Pancreas (tissue), 10 donors: ENCODE measurements at regions not wholly inside any gene's neighbourhood (a gene's known extent, or its start where the extent isn't known, plus 50 kb on each side); places are given as distances from the start of the nearest gene placed in this dataset.

Experiments
- ATAC-seq, 4 donors: fragments of 200-7000 bp; cut with Tn5 transposase; one replicate each; pipeline versions ENCODE4 v1.8.0 to v1.9.1; 2020; ENCODE audit warnings: mild to moderate bottlenecking in 4 of 4, moderate library complexity in 4 of 4
- DNase-seq, 6 donors: peaks; one replicate each; pipeline ENCODE4 v3.0.0-alpha.2; 2020
- FAIRE-seq: peaks from 2 replicates; lab custom pipeline; 2012; peaks lifted over from hg19 to GRCh38; lab: Jason Lieb, UNC
- H3K27ac ChIP-seq, 4 donors: fragments of 200-600 bp; sonication (generic); 1 replicate in 3 of 4; 2 replicates in 1 of 4; pipeline versions ENCODE4 v1.5.0 to v1.8.0; 2020
- H3K27me3 ChIP-seq, 4 donors: fragments of 200-600 bp; one replicate each; pipeline ENCODE4 v1.8.0; 2021
- H3K36me3 ChIP-seq, 3 donors: fragments of 200-600 bp; sonication (generic) in 1 of 3; one replicate each; pipeline versions ENCODE4 v1.5.0 to v1.8.0; 2020 to 2021
- H3K4me1 ChIP-seq, 3 donors: fragments of 200-600 bp; one replicate each; pipeline ENCODE4 v1.8.0; 2021
- H3K4me3 ChIP-seq, 4 donors: fragments of 200-600 bp; sonication (generic) in 2 of 4; one replicate each; pipeline versions ENCODE4 v1.5.0 to v1.8.0; 2020 to 2021
- H3K9me3 ChIP-seq, 4 donors: fragments of 200-600 bp; one replicate each; pipeline ENCODE4 v1.8.0; 2021
- WGBS, 2 donors: extraction: QIAGEN DNeasy Blood & Tissue Kit; methylation state at CpG; one replicate each; pipeline ENCODE4 v1.1.7; 2013; 5-methylcytosine and 5-hydroxymethylcytosine counted together
- intact Hi-C, 3 donors: fragments of 100-400 bp; cut with DNase I; formaldehyde crosslinking; loops; one replicate each; pipeline versions ENCODE4 v1.11.1 to v1.14.2; 2022
- TF ChIP-seq, protein P1 (sequence below), 4 donors: fragments of 200-600 bp; sonication (generic) in 3 of 4; IDR thresholded peaks; one replicate each; pipeline versions ENCODE4 v1.5.0 to v1.8.0; 2021; ENCODE audit warnings: antibody characterized with exemption in 4 of 4
- donor health status: healthy with polysubstance abuse.
- donor health status: DM: no; HTN: no; CAD: no; lungs with moderate emphysema.
- donor health status: DM: no; HTN: no; CAD: no.
- donor health status: control.
- donor health status: control.
- donor health status: Bipolar disorder and iron deficiency.
- donor health status: DM: yes; HTN: yes; CAD: no.
- donor health status: DM: no; HTN: no; CAD: no.
- donor health status: DM: no; HTN: no; CAD: no.
- donor health status: DM: yes; HTN: yes; CAD: no.

- WGBS, 2 donors: 77 to 84% methylated on average over 3 of the region's 3 CpGs
- DNase-seq (no peak), FAIRE-seq (no peak), ATAC-seq (no peak)
- TF ChIP-seq, protein P1, sequence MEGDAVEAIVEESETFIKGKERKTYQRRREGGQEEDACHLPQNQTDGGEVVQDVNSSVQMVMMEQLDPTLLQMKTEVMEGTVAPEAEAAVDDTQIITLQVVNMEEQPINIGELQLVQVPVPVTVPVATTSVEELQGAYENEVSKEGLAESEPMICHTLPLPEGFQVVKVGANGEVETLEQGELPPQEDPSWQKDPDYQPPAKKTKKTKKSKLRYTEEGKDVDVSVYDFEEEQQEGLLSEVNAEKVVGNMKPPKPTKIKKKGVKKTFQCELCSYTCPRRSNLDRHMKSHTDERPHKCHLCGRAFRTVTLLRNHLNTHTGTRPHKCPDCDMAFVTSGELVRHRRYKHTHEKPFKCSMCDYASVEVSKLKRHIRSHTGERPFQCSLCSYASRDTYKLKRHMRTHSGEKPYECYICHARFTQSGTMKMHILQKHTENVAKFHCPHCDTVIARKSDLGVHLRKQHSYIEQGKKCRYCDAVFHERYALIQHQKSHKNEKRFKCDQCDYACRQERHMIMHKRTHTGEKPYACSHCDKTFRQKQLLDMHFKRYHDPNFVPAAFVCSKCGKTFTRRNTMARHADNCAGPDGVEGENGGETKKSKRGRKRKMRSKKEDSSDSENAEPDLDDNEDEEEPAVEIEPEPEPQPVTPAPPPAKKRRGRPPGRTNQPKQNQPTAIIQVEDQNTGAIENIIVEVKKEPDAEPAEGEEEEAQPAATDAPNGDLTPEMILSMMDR (IDR thresholded peaks at IDR 0.05): no peak
- H3K36me3 ChIP-seq: peaks cover 0 to 12% (median 0%) of the 10 kb centered on the region in 3 donors
- H3K27ac ChIP-seq: no peak overlapping the region
- intact Hi-C loops: no loop called here
- no peaks in the 10 kb centered on the region for H3K9me3 ChIP-seq
- no peak overlapping the region for H3K4me3 ChIP-seq
- H3K27me3 ChIP-seq: no peaks in the 10 kb centered on the region
- H3K4me1 ChIP-seq: no peaks in the 10 kb centered on the region
Measured at GRCh38 chr4:122221322-122221721, 69.2 kb downstream of the BLTP1 start.

DNA sequence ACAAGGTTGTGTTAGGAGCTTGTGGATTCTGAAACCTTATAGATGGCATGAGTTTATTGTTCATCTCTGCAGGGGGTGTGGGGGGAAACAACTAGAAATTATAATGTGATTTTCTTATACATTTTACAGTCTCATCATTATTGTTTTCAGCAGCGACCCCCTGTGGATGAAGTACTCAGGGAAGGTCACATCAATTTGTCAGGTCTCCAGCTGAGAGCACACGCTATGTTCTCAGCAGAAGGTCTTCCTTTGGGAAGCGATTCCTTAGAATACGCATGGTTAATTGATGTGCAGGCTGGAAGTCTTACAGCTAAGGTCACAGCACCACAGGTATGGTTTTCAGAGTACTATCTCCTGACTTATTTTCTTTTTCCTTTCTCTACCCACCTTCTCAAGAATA is 72.2 kb downstream of the BLTP1 start:
- TF ChIP-seq, protein P1 (IDR thresholded peaks at IDR 0.05): no peak
- intact Hi-C loops: no loop called here
- Histone ChIP-seq H3K4me1 (no peaks in the 10 kb centered on the region), H3K4me3 (no peak overlapping the region), H3K27me3 (no peaks in the 10 kb centered on the region), H3K9me3 (no peaks in the 10 kb centered on the region), H3K36me3 (peaks cover 0 to 8% (median 3%) of the 10 kb centered on the region in 3 donors), H3K27ac (no peak overlapping the region)
- 72 to 81% methylated on average over 4 of the region's 4 CpGs for WGBS, 2 donors
- ATAC-seq (no peak), DNase-seq (no peak), FAIRE-seq (no peak)

GRCh38 chr4:122227202-122227601 is 75.1 kb downstream of the BLTP1 start:
- Histone ChIP-seq H3K4me3 (no peak overlapping the region), H3K36me3 (peaks cover 0 to 5% (median 3%) of the 10 kb centered on the region in 3 donors), H3K27me3 (no peaks in the 10 kb centered on the region), H3K9me3 (no peaks in the 10 kb centered on the region), H3K4me1 (no peaks in the 10 kb centered on the region), H3K27ac (no peak overlapping the region)
- DNase-seq (no peak), ATAC-seq (no peak), FAIRE-seq (no peak)
- intact Hi-C loops: no loop called here
- WGBS, 2 donors: 91 to 92% methylated on average over 2 of the region's 2 CpGs
- TF ChIP-seq, protein P1 (IDR thresholded peaks at IDR 0.05): no peak

GRCh38 chr4:122229857-122230256 is 77.7 kb downstream of the BLTP1 start:
- H3K9me3 ChIP-seq: no peaks in the 10 kb centered on the region
- intact Hi-C loops: no loop called here
- DNase-seq: no peak
- H3K4me3 ChIP-seq: no peak overlapping the region
- ATAC-seq: no peak
- FAIRE-seq: no peak
- H3K27ac ChIP-seq: no peak overlapping the region
- peaks cover 0 to 9% (median 3%) of the 10 kb centered on the region in 3 donors for H3K36me3 ChIP-seq
- H3K27me3 ChIP-seq: no peaks in the 10 kb centered on the region
- TF ChIP-seq, protein P1 (IDR thresholded peaks at IDR 0.05): no peak
- 73 to 80% methylated on average over 3 of the region's 3 CpGs for WGBS, 2 donors
- no peaks in the 10 kb centered on the region for H3K4me1 ChIP-seq

DNA sequence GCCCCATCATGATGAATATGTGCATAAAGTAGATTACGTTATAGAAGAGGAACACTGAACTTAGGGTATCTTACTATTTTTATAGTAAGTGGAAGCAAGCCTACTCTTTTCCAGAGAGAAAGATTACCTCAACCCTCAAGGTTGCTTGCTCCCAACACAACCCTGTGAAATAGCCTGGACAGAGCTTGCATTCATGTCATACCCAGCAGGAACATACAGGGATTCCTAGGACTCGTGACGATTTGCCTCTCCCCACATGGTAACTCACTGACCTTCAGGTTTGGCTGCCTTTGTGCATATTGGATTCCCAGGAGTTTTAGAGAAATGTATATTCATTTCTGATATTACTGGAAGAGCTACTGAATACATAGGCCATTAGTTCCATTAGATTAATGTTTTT is 80.5 kb downstream of the BLTP1 start:
- no peaks in the 10 kb centered on the region for H3K9me3 ChIP-seq
- WGBS, 2 donors: 97 to 98% methylated on average over 3 of the region's 3 CpGs
- no peak for DNase-seq
- TF ChIP-seq, protein P1 (IDR thresholded peaks at IDR 0.05): no peak
- H3K27me3 ChIP-seq: no peaks in the 10 kb centered on the region
- ATAC-seq: no peak
- H3K27ac ChIP-seq: no peak overlapping the region
- H3K4me3 ChIP-seq: no peak overlapping the region
- intact Hi-C loops: no loop called here
- FAIRE-seq: no peak
- no peaks in the 10 kb centered on the region for H3K4me1 ChIP-seq
- H3K36me3 ChIP-seq: peaks cover 0 to 9% (median 3%) of the 10 kb centered on the region in 3 donors
